OCI-LY7 (cell line): ENCODE measurements at regions not wholly inside any gene's neighbourhood (a gene's known extent, or its start where the extent isn't known, plus 50 kb on each side); places are given as distances from the start of the nearest gene placed in this dataset.

ENCODE experiments used
- EZH2phosphoT487 ChIP-seq: fragments of 200-600 bp; sonication (generic); IDR thresholded peaks from 2 replicates; pipeline ENCODE4 v1.6.1; 2018; ENCODE audit warnings: low read depth, borderline replicate concordance, mild to moderate bottlenecking, mixed run types, antibody characterized with exemption, low read length, moderate library complexity, mixed read lengths
- TF ChIP-seq, protein P1 (sequence below): fragments of 200-600 bp; sonication (generic); conservative IDR thresholded peaks from 2 replicates; pipeline ENCODE4 v1.5.1; 2014; ENCODE audit warnings: mild to moderate bottlenecking, antibody characterized with exemption, low read length, moderate library complexity, mixed read lengths

DNA sequence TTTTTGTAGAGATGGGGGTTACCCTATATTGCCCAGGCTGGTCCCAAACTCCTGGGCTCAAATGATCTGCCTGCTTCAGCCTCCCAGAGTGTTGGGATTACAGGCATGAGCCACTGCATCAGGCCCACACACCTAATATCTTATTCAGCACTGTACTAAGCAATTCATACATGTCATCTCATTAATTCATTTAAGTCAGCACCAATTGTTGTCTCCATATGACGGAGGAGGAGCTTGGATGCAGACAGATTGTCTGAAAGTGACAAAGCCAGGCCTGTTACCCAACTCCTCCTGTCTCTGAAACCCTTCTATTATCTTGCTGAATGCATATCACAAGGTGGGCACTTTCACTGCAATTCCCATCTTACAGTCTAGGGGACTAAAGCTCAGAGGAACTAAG is 57.5 kb upstream of the ALX4 start:
- TF ChIP-seq, protein P1, sequence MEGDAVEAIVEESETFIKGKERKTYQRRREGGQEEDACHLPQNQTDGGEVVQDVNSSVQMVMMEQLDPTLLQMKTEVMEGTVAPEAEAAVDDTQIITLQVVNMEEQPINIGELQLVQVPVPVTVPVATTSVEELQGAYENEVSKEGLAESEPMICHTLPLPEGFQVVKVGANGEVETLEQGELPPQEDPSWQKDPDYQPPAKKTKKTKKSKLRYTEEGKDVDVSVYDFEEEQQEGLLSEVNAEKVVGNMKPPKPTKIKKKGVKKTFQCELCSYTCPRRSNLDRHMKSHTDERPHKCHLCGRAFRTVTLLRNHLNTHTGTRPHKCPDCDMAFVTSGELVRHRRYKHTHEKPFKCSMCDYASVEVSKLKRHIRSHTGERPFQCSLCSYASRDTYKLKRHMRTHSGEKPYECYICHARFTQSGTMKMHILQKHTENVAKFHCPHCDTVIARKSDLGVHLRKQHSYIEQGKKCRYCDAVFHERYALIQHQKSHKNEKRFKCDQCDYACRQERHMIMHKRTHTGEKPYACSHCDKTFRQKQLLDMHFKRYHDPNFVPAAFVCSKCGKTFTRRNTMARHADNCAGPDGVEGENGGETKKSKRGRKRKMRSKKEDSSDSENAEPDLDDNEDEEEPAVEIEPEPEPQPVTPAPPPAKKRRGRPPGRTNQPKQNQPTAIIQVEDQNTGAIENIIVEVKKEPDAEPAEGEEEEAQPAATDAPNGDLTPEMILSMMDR, result no peak
- TF ChIP-seq EZH2phosphoT487, result no peak
